ENCODE measurements at regions not wholly inside any gene's neighbourhood (a gene's known extent, or its start where the extent isn't known, plus 50 kb on each side); places are given as distances from the start of the nearest gene placed in this dataset.

GRCh38 chr5:124240732-124241131 is 505.7 kb downstream of the ZNF608 start:
- WGBS, 2 donors, result 87 to 100% methylated on average over 1 of the region's 1 CpG
- intact Hi-C loops (cut with DNase I; ENCODE audit: low total_unique reads), result no loop called here
- Histone ChIP-seq H3K27me3 (no peaks in the 10 kb centered on the region), H3K4me1 (no peaks in the 10 kb centered on the region), H3K27ac (no peak overlapping the region), H3K36me3 (ENCODE audit: low read depth, missing control alignments) (no peaks in the 10 kb centered on the region), H3K4me3 (no peak overlapping the region), H3K9me3 (no peaks in the 10 kb centered on the region)
- TF ChIP-seq CTCF (IDR thresholded peaks at IDR 0.05), result no peak
- no peak for TF ChIP-seq POLR2A (IDR thresholded peaks at IDR 0.05)
- DNase-seq, result no peak

- intact Hi-C loops (cut with DNase I; ENCODE audit: low total_unique reads), result no loop called here
- no peaks in the 10 kb centered on the region for H3K4me1 ChIP-seq
- DNase-seq, result no peak
- H3K9me3 ChIP-seq, result no peaks in the 10 kb centered on the region
- H3K36me3 ChIP-seq (ENCODE audit: low read depth, missing control alignments), result no peaks in the 10 kb centered on the region
- TF ChIP-seq CTCF (IDR thresholded peaks at IDR 0.05) (no peak), POLR2A (IDR thresholded peaks at IDR 0.05) (no peak)
- WGBS, 2 donors, result 88 to 90% methylated on average over 3 of the region's 3 CpGs
- H3K4me3 ChIP-seq, result no peak overlapping the region
- H3K27me3 ChIP-seq, result no peaks in the 10 kb centered on the region
- H3K27ac ChIP-seq, result no peak overlapping the region
Measured at GRCh38 chr5:124239572-124239971, 506.9 kb downstream of the ZNF608 start.

GRCh38 chr5:124238350-124238749 is 508.1 kb downstream of the ZNF608 start:
- TF ChIP-seq POLR2A (IDR thresholded peaks at IDR 0.05) (no peak), CTCF (IDR thresholded peaks at IDR 0.05) (no peak)
- H3K4me1 ChIP-seq, result no peaks in the 10 kb centered on the region
- 94 to 97% methylated on average over 6 of the region's 6 CpGs for WGBS, 2 donors
- no peak overlapping the region for H3K4me3 ChIP-seq
- DNase-seq, result no peak
- H3K36me3 ChIP-seq (ENCODE audit: low read depth, missing control alignments), result no peaks in the 10 kb centered on the region
- no peaks in the 10 kb centered on the region for H3K27me3 ChIP-seq
- H3K9me3 ChIP-seq, result no peaks in the 10 kb centered on the region
- intact Hi-C loops (cut with DNase I; ENCODE audit: low total_unique reads), result no loop called here
- no peak overlapping the region for H3K27ac ChIP-seq

GRCh38 chr5:124237206-124237695 is 509.2 kb downstream of the ZNF608 start:
- Histone ChIP-seq H3K9me3 (no peaks in the 10 kb centered on the region), H3K36me3 (ENCODE audit: low read depth, missing control alignments) (no peaks in the 10 kb centered on the region), H3K27me3 (no peaks in the 10 kb centered on the region), H3K4me1 (no peaks in the 10 kb centered on the region), H3K27ac (no peak overlapping the region), H3K4me3 (no peak overlapping the region)
- WGBS, 2 donors, result 65 to 68% methylated on average over 1 of the region's 1 CpG
- intact Hi-C loops (cut with DNase I; ENCODE audit: low total_unique reads), result no loop called here
- TF ChIP-seq POLR2A (IDR thresholded peaks at IDR 0.05) (no peak), CTCF (IDR thresholded peaks at IDR 0.05) (no peak)
- DNase-seq, result no peak

GRCh38 chr5:124236361-124237205 is 509.9 kb downstream of the ZNF608 start:
- Histone ChIP-seq H3K9me3 (no peaks in the 10 kb centered on the region), H3K36me3 (ENCODE audit: low read depth, missing control alignments) (no peaks in the 10 kb centered on the region), H3K27me3 (no peaks in the 10 kb centered on the region), H3K27ac (no peak overlapping the region), H3K4me3 (no peak overlapping the region), H3K4me1 (no peaks in the 10 kb centered on the region)
- intact Hi-C loops (cut with DNase I; ENCODE audit: low total_unique reads), result no loop called here
- no peak for DNase-seq
- TF ChIP-seq CTCF (IDR thresholded peaks at IDR 0.05), result no peak
- TF ChIP-seq POLR2A (IDR thresholded peaks at IDR 0.05), result no peak
- WGBS, 2 donors, result 73 to 77% methylated on average over 3 of the region's 3 CpGs
